ENCODE measurements at regions not wholly inside any gene's neighbourhood (a gene's known extent, or its start where the extent isn't known, plus 50 kb on each side); places are given as distances from the start of the nearest gene placed in this dataset.

DNA sequence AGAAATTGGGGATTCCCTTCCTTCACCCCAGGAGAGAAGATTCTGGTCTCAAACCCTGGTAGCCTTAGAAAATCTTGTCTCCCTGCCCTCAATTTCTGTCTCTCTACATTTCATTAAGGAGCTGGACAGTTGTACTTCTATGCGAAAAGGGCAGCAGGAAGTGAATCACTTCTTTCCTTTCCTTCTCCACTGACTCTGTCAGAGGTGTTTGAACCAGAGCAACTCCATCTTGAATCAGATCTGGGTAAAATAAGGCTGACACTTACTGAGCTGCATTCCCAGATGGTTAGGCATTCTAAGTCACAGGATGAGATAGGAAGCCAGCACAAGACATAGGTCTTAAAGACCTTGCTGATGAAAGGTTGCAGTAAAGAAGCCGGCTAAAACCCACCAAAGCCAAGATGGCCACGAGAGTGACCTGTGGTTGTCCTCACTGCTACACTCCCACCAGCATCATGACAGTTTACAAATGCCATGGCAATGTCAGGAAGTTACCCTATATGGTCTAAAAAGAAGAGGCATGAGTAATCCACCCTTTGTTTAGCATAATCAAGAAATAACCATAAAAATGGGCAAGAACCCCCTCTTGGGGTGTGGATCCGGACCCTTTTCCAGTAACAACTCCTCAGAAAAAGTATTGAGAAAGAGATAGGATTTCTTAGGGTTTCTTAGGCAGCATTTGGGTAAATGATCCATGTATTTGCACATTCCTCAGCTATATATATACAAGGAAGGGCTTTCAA, 95.8 kb upstream of the PLCB4 start:
- Histone ChIP-seq H3K9me3 (no peaks in the 10 kb centered on the region), H3K4me1 (no peaks in the 10 kb centered on the region), H3K27ac (no peak overlapping the region), H3K36me3 (no peaks in the 10 kb centered on the region), H3K4me3 (no peak overlapping the region), H3K27me3 (no peaks in the 10 kb centered on the region)
- intact Hi-C loops (cut with DNase I; ENCODE audit: low total_unique reads) = no loop called here
- TF ChIP-seq POLR2AphosphoS5 (IDR thresholded peaks at IDR 0.05) = no peak
- TF ChIP-seq POLR2A (IDR thresholded peaks at IDR 0.05) = no peak
- no peak for TF ChIP-seq CTCF (IDR thresholded peaks at IDR 0.05)
- DNase-seq (ENCODE audit: low spot score in 2 of 2) = no peak

GRCh38 chr20:8974009-8974708, 94.7 kb upstream of the PLCB4 start:
- H3K36me3 ChIP-seq = no peaks in the 10 kb centered on the region

GRCh38 chr20:8981482-8981881, 87.4 kb upstream of the PLCB4 start:
- H3K27ac ChIP-seq = no peak overlapping the region

More at GRCh38 chr20:8974009-8974708, 94.7 kb upstream of the PLCB4 start:
- TF ChIP-seq CTCF (IDR thresholded peaks at IDR 0.05) (no peak), POLR2AphosphoS5 (IDR thresholded peaks at IDR 0.05) (no peak), POLR2A (IDR thresholded peaks at IDR 0.05) (no peak)
- Histone ChIP-seq H3K4me3 (no peak overlapping the region), H3K9me3 (no peaks in the 10 kb centered on the region), H3K27me3 (no peaks in the 10 kb centered on the region), H3K4me1 (no peaks in the 10 kb centered on the region), H3K27ac (no peak overlapping the region)
- no peak for DNase-seq (ENCODE audit: low spot score in 2 of 2)
- intact Hi-C loops (cut with DNase I; ENCODE audit: low total_unique reads) = no loop called here

DNA sequence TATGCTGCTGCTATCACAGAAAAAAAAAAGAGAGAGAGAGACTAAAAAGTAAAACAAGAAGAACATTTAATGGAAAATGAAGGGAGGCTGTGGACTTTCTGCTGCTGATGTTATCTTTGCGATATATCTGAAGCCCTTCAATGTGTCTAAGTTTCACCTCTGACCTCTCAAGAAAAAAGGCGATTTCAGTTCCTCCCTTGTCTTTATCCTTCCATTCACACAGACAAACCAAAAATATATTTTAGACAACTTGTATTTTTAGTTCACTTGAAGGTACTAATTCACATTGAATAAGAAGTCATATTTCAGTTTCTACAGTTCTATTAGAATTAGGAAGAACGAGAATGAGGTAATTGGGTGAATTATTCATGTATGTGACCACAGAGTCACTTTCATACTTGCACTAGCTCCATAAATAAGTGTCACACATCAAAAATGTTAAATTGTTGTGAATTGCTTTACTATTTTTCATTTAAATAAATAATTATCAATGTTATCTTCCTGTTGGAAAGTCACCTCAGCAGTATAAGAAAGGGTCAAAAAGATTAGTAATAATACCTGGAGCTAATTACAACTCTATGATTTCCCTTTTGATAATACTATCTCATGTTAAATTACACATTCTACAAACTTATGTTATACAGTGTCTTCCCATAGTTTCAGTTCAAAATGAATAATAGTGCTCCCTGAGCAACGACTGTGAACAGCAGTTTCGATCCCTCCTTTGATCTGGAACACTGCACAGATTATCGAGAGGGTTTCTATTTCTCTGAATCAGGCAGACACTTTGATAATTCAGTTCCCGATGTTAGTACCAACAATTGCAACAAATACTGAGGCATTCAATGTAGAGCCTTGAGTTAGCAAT, 85.2 kb upstream of the PLCB4 start:
- Histone ChIP-seq H3K4me1 (no peaks in the 10 kb centered on the region), H3K27ac (no peak overlapping the region), H3K36me3 (no peaks in the 10 kb centered on the region), H3K9me3 (no peaks in the 10 kb centered on the region), H3K27me3 (no peaks in the 10 kb centered on the region), H3K4me3 (no peak overlapping the region)
- no peak for DNase-seq (ENCODE audit: low spot score in 2 of 2)
- TF ChIP-seq POLR2AphosphoS5 (IDR thresholded peaks at IDR 0.05) = no peak
- no peak for TF ChIP-seq POLR2A (IDR thresholded peaks at IDR 0.05)
- TF ChIP-seq CTCF (IDR thresholded peaks at IDR 0.05) = no peak
- intact Hi-C loops (cut with DNase I; ENCODE audit: low total_unique reads) = loop anchor here (10.0 kb wide), 1 partner anchor 249 kb away; no protein-coding TSS in a partner anchor

More at GRCh38 chr20:8981482-8981881, 87.4 kb upstream of the PLCB4 start:
- TF ChIP-seq POLR2A (IDR thresholded peaks at IDR 0.05) (no peak), CTCF (IDR thresholded peaks at IDR 0.05) (no peak), POLR2AphosphoS5 (IDR thresholded peaks at IDR 0.05) (no peak)
- H3K4me3 ChIP-seq = no peak overlapping the region
- no peaks in the 10 kb centered on the region for H3K9me3 ChIP-seq
- H3K36me3 ChIP-seq = no peaks in the 10 kb centered on the region
- H3K4me1 ChIP-seq = no peaks in the 10 kb centered on the region
- DNase-seq (ENCODE audit: low spot score in 2 of 2) = no peak
- no peaks in the 10 kb centered on the region for H3K27me3 ChIP-seq
- intact Hi-C loops (cut with DNase I; ENCODE audit: low total_unique reads) = loop anchor here (10.0 kb wide), 1 partner anchor 247 kb away; no protein-coding TSS in a partner anchor

Data from breast epithelium (tissue), 4 donors.